HepG2 (cell line): ENCODE measurements at regions not wholly inside any gene's neighbourhood (a gene's known extent, or its start where the extent isn't known, plus 50 kb on each side); places are given as distances from the start of the nearest gene placed in this dataset.

Source experiments
- ATAC-seq: fragments of 200-7000 bp; cut with Tn5 transposase; 3 replicates; pipeline ENCODE4 v1.9.1; 2020; ENCODE audit warnings: mild to moderate bottlenecking, moderate library complexity
- BruUV-seq: library from RNA; stranded (reverse); fragments of 400-500 nt; replicated peaks from 2 replicates; lab custom pipeline; 2021; lab: Mats Ljungman, UMichigan
- CTCF ChIA-PET: fragments of 300-600 bp; formaldehyde crosslinking; extraction: SDS; loops from one replicate; lab custom pipeline; 2021; ENCODE audit warnings: low total read pairs, inconsistent platforms, low intra/inter-chr PET ratio; lab: Yijun Ruan, JAX
- POLR2A ChIA-PET: fragments of 350-600 bp; sonication (Branson Sonifier 250); formaldehyde crosslinking; loops from one replicate; lab custom pipeline; 2020; ENCODE audit warnings: antibody characterized with exemption, inconsistent platforms; lab: Yijun Ruan, JAX
- DNase-seq: peaks from one replicate; pipeline ENCODE4 v3.0.0-alpha.2; 2015; ENCODE audit warnings: low spot score
- FAIRE-seq: peaks from 3 replicates; lab custom pipeline; 2011; peaks lifted over from hg19 to GRCh38; lab: Jason Lieb, UNC
- H2AFZ ChIP-seq: one replicate; pipeline ENCODE4 v1.6.1; 2011; ENCODE audit warnings: low read length, inconsistent platforms
- H3K27ac ChIP-seq: fragments of 300-600 bp; 3 replicates; pipeline ENCODE4 v1.8.0; 2011; ENCODE audit warnings: mixed run types, mild to moderate bottlenecking, mixed read lengths, low read length, inconsistent platforms; ENCODE audit not compliant: insufficient read depth; ENCODE audit errors: extremely low read length
- H3K27me3 ChIP-seq, 2 experiments: fragments of 200-600 bp in 1 of 2; 2 replicates in 1 of 2; 3 replicates in 1 of 2; pipeline versions ENCODE4 v1.6.0 to v1.8.0; 2011; ENCODE audit warnings: low read length in 2 of 2, mild to moderate bottlenecking in 2 of 2, moderate library complexity in 2 of 2, inconsistent platforms in 1 of 2; ENCODE audit not compliant: insufficient read depth in 2 of 2, control insufficient read depth in 1 of 2
- H3K36me3 ChIP-seq, 2 experiments: fragments of 200-600 bp in 1 of 2; replicated peaks in 1 of 2; 2 replicates in 1 of 2; 3 replicates in 1 of 2; pipeline versions ENCODE4 v1.5.1 to v1.8.0; 2011; ENCODE audit warnings: low read length in 2 of 2, inconsistent platforms in 1 of 2; ENCODE audit not compliant: insufficient read depth in 2 of 2, control insufficient read depth in 1 of 2
- H3K4me1 ChIP-seq: 2 replicates; pipeline ENCODE4 v1.5.1; 2012; ENCODE audit warnings: low read length, inconsistent platforms; ENCODE audit not compliant: insufficient read depth
- H3K4me2 ChIP-seq: 2 replicates; pipeline ENCODE4 v1.6.0; 2011; ENCODE audit warnings: low read depth, low read length, inconsistent platforms
- H3K4me3 ChIP-seq, 3 experiments: fragments of 200-600 bp in 1 of 3; sonication (generic), shearing (Covaris generic) in 1 of 3; replicated peaks in 1 of 3; 2 replicates each; pipeline ENCODE4 v1.5.1; 2011 to 2016; ENCODE audit warnings: low read length in 3 of 3, inconsistent platforms in 2 of 3, low read depth in 2 of 3, mild to moderate bottlenecking in 2 of 3, control low read depth in 1 of 3, mixed read lengths in 1 of 3; ENCODE audit not compliant: insufficient read depth in 1 of 3
- H3K79me2 ChIP-seq: one replicate; pipeline ENCODE4 v1.6.1; 2011; ENCODE audit warnings: low read length, inconsistent platforms; ENCODE audit not compliant: insufficient read depth
- H3K9ac ChIP-seq: 2 replicates; pipeline ENCODE4 v1.6.0; 2011; ENCODE audit warnings: mild to moderate bottlenecking, low read depth, low read length, inconsistent platforms; ENCODE audit not compliant: insufficient read depth
- H3K9me3 ChIP-seq: 2 replicates; pipeline ENCODE4 v1.5.1; 2012; ENCODE audit warnings: mild to moderate bottlenecking, low read length
- H4K20me1 ChIP-seq: 2 replicates; pipeline ENCODE4 v1.6.0; 2011; ENCODE audit warnings: inconsistent platforms, mild to moderate bottlenecking, low read length, moderate library complexity; ENCODE audit not compliant: insufficient read depth
- BRD4 ChIP-seq: sonication (generic); formaldehyde crosslinking; IDR thresholded peaks from 2 replicates; pipeline ENCODE4 v1.4.0; 2020; ENCODE audit warnings: missing genetic modification reagents
- ISL2 ChIP-seq: sonication (generic); formaldehyde crosslinking; IDR thresholded peaks from 2 replicates; pipeline ENCODE4 v1.5.0; 2020; ENCODE audit warnings: missing genetic modification reagents
- MAFF ChIP-seq: IDR thresholded peaks from 2 replicates; pipeline ENCODE4 v1.6.1; 2011; ENCODE audit warnings: low read depth, low read length, improper control_type of control experiment
- MAFK ChIP-seq, 2 experiments: IDR thresholded peaks in 1 of 2; conservative IDR thresholded peaks in 1 of 2; 2 replicates each; pipeline ENCODE4 v1.6.1; 2011; ENCODE audit warnings: improper control_type of control experiment in 2 of 2, low read length in 2 of 2
- WGBS: methylation state at CpG from one replicate; pipeline ENCODE4 v1.1.6; 2017; ENCODE audit warnings: low lambda C conversion rate; 5-methylcytosine and 5-hydroxymethylcytosine counted together
- in situ Hi-C: cut with HindIII; loops from 2 replicates; pipeline ENCODE4 v1.10.0; 2017; ENCODE audit warnings: low pct_unique_long_range_greater_than_20kb; ENCODE audit not compliant: extremely low pct_ligation_motif_present
- intact Hi-C: fragments of 100-400 bp; cut with micrococcal nuclease; formaldehyde crosslinking; loops from one replicate; pipeline ENCODE4 v1.10.0; 2022; ENCODE audit not compliant: unreplicated experiment
- small RNA-seq, 3 experiments: library from RNA; depleted of rRNA; stranded (forward); fragments of <200 nt; gene quantifications; one replicate each; pipeline ENCODE3, GENCODE V24; 2012; ENCODE audit warnings: low read depth in 2 of 3, low replicate concordance in 1 of 3; ENCODE audit not compliant: insufficient read length in 3 of 3, insufficient read depth in 2 of 3
- TF ChIP-seq, protein P1 (sequence below): sonication (generic); formaldehyde crosslinking; IDR thresholded peaks from 2 replicates; pipeline ENCODE4 v1.8.1; 2023; ENCODE audit warnings: mild to moderate bottlenecking, missing genetic modification reagents

- DNase-seq (no peak), ATAC-seq (no peak), FAIRE-seq (no peak)
- no peaks in the 10 kb centered on the region for H3K27me3 ChIP-seq
- no TSS peak for BruUV-seq
- no peak overlapping the region for H3K4me2 ChIP-seq
- H3K9me3 ChIP-seq, result peaks cover 10% of the 10 kb centered on the region
- ChIA-PET POLR2A (no interaction called here), CTCF (no interaction called here)
- H3K36me3 ChIP-seq, result no peaks in the 10 kb centered on the region
- no peaks in the 10 kb centered on the region for H3K4me1 ChIP-seq
- no peaks in the 10 kb centered on the region for H3K79me2 ChIP-seq
- no peak overlapping the region for H3K27ac ChIP-seq
- intact Hi-C loops (no loop called here), in situ Hi-C loops (no loop called here)
- H3K4me3 ChIP-seq, result no peak overlapping the region
- 4% methylated on average over 6 of the region's 6 CpGs for WGBS
- no peak overlapping the region for H2AFZ ChIP-seq
- TF ChIP-seq MAFK (conservative IDR thresholded peaks at IDR 0.05 in 1 of 2, IDR thresholded peaks at IDR 0.05 in 1 of 2; ENCODE audit: low read length in 2 of 2), result peak; percentile 91 to 96
- peak; percentile 95 for TF ChIP-seq MAFF
- TF ChIP-seq, protein P1, sequence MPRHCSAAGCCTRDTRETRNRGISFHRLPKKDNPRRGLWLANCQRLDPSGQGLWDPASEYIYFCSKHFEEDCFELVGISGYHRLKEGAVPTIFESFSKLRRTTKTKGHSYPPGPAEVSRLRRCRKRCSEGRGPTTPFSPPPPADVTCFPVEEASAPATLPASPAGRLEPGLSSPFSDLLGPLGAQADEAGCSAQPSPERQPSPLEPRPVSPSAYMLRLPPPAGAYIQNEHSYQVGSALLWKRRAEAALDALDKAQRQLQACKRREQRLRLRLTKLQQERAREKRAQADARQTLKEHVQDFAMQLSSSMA (CRISPR knock-in tag), result no peak
- H3K9ac ChIP-seq, result no peak overlapping the region
- H4K20me1 ChIP-seq, result no peaks in the 10 kb centered on the region
Measured at GRCh38 chr5:20041326-20042274, 53.6 kb upstream of the CDH18 start.

- POLR2A ChIA-PET, result no interaction called here
- Histone ChIP-seq H2AFZ (no peak overlapping the region), H3K4me1 (no peaks in the 10 kb centered on the region), H3K4me3 (no peak overlapping the region), H3K79me2 (no peaks in the 10 kb centered on the region), H3K9me3 (peaks cover 10% of the 10 kb centered on the region), H3K36me3 (no peaks in the 10 kb centered on the region), H3K4me2 (no peak overlapping the region), H3K9ac (no peak overlapping the region), H3K27ac (no peak overlapping the region), H3K27me3 (no peaks in the 10 kb centered on the region), H4K20me1 (no peaks in the 10 kb centered on the region)
- BruUV-seq, result no TSS peak
- intact Hi-C loops, result no loop called here
- WGBS, result 17% methylated on average over 4 of the region's 4 CpGs
- TF ChIP-seq ISL2, result no peak
- no peak for TF ChIP-seq BRD4 (CRISPR knock-in tag)
- FAIRE-seq (no peak), ATAC-seq (no peak), DNase-seq (no peak)
- in situ Hi-C loops, result no loop called here
- CTCF ChIA-PET, result no interaction called here
Measured at GRCh38 chr5:20040901-20041300, 52.9 kb upstream of the CDH18 start.

Small RNA genes in the stretch of these regions (small RNA-seq; reads per million reads assigned to genes)
- 0 reads per million in 3 experiments for gene AC093303.1
